Keratinocyte (primary cell): ENCODE measurements at regions not wholly inside any gene's neighbourhood (a gene's known extent, or its start where the extent isn't known, plus 50 kb on each side); places are given as distances from the start of the nearest gene placed in this dataset.

Experiments
- EZH2 ChIP-seq: IDR thresholded peaks from one replicate; pipeline ENCODE4 v1.6.1; 2012; ENCODE audit warnings: inconsistent platforms, mild to moderate bottlenecking, low read length, moderate library complexity
- TF ChIP-seq, protein P1 (sequence below), 3 experiments: IDR thresholded peaks in 1 of 3; conservative IDR thresholded peaks in 1 of 3; optimal IDR thresholded peaks in 1 of 3; 2 replicates in 2 of 3; 3 replicates in 1 of 3; pipeline versions ENCODE3 to v1.5.1; 2011; ENCODE audit warnings: low read length in 3 of 3, mild to moderate bottlenecking in 3 of 3, moderate library complexity in 2 of 3, control low read depth in 1 of 3, inconsistent platforms in 1 of 3; ENCODE audit not compliant: insufficient read depth in 2 of 3; ENCODE audit errors: extremely low read depth in 1 of 3

DNA sequence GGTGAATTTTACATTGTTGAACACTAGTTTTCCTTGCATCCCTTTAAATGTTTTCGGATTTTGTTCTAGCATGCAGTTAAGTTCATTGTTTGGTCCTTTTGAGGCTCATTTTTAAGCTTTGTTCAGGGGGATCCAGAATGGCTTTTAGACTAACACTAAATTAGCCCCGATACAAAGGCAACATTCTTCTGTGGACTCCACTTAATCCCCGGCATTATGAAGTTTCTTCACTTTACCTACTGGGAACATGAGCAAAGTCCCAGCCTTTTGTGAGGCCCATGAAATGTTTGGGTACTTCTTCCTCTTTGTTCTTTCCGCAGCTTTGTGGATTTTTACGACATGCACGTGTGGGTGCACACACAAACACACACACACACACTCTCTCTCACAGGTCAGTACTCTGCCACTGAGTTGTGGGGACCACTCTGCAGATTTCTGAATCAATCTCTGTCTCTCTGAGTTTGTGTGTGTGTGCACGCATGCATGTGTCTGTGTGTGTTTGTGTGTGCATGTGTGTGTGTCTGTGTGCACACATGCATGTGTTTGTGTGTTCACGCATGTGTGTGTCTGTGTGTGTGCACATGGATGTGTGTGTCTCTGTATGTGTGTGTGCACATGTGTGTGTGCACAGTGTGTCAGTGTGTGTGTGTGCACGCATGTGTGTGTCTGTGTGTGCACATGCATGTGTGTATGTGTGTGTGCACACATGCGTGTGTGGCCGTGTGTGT is 240.4 kb upstream of the TNRC6C start:
- no peak for TF ChIP-seq EZH2
- TF ChIP-seq, protein P1, sequence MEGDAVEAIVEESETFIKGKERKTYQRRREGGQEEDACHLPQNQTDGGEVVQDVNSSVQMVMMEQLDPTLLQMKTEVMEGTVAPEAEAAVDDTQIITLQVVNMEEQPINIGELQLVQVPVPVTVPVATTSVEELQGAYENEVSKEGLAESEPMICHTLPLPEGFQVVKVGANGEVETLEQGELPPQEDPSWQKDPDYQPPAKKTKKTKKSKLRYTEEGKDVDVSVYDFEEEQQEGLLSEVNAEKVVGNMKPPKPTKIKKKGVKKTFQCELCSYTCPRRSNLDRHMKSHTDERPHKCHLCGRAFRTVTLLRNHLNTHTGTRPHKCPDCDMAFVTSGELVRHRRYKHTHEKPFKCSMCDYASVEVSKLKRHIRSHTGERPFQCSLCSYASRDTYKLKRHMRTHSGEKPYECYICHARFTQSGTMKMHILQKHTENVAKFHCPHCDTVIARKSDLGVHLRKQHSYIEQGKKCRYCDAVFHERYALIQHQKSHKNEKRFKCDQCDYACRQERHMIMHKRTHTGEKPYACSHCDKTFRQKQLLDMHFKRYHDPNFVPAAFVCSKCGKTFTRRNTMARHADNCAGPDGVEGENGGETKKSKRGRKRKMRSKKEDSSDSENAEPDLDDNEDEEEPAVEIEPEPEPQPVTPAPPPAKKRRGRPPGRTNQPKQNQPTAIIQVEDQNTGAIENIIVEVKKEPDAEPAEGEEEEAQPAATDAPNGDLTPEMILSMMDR (optimal IDR thresholded peaks at IDR 0.05 in 1 of 3, IDR thresholded peaks at IDR 0.05 in 1 of 3, conservative IDR thresholded peaks at IDR 0.05 in 1 of 3; ENCODE audit: extremely low read depth in 1 of 3, insufficient read depth in 2 of 3, low read length in 3 of 3): no peak
